GM18517 (cell line): ENCODE measurements at regions not wholly inside any gene's neighbourhood (a gene's known extent, or its start where the extent isn't known, plus 50 kb on each side); places are given as distances from the start of the nearest gene placed in this dataset.

ENCODE experiments used
- ATAC-seq: cut with Tn5 transposase; IDR thresholded peaks from one replicate; pipeline ENCODE4 v1.9.1; 2021; ENCODE audit warnings: mild to moderate bottlenecking, moderate library complexity; ENCODE audit not compliant: unreplicated experiment

GRCh38 chr11:10932976-10933375 lies 75.1 kb upstream of the ZBED5 start:
- ATAC-seq, result no peak

DNA sequence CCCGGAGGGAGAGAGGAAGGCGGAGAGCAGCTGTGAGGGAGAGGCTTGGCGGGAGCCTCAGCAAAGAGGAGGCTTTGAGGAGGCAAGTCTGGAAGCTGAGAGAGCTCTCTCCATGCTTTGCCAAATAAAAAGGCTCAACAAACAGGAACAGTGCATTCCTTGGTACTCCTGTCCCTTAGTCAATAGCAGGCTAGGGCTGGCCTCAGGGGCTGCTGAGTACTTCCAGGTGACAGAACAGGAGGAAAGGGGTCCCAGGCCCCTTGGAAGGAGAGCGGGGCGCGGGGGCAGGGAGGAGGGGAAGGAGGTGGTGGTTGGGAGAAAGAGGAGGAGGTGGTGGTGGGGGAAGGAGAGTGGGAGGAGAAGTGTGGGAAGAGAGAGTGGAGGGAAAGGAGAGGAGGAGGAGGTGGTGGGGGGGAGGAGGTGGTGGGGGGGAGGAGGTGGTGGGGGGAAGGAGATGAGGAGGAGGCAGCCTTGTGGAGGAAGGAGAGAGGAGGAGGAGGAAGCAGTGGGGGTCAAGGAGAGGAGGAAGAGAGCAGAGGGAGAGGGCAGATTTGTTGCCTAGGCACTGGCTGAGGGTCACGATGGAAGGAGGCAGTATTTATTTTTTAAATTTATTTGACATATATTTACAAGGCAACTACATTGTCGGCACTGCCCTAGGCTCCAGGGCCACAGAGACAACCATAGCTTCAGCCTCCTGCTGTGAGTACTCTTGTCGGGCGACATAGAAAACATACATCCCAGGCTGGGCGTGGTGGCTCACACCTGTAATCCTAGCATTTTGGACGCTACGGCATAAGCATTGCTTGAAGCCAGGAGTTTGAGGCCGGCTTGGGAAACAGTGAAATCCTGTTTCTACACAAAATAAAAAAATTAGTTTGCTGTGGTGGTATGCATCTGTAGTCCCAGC lies 74.2 kb upstream of the ZBED5 start:
- ATAC-seq, result no peak

DNA sequence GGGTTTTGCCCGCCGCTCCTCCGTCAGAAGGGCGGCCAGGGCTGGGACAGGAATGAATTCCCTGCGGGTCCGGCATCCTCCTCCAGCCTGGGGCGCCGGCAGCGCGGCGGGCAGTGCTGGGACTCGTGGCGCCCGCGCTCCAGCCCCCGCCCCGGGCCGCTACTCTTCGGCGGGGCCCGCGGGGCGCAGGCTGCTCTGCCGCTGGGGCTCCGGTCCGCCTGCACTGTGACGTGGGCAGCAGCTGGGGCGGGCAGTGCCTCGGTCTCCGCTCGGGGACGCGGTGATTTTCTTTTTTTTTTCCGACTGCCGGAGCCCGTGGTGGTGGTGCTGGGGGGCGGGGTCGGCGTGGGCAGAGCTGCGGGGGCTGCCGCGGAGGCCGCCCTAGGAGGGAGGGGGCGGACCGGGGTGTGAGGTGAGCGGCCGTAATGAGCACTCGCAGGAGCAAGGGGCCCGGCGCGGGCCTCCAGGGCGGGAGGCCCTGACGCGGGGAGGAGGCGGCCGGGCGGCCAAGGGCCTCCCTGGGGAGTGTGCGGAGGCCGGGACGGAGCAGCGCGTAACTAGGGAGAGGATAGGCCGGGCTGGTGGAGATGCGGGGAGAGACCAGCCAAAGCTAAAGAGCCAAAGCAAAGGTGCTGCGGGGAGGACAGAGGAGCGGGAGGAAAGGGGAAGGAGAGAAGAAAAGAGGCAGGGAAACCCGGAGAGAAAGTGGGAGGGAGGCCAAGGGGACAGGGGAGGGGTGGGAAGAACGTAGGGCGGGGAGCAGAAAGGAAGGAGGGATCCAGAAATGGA lies 73.3 kb upstream of the ZBED5 start:
- no peak for ATAC-seq

GRCh38 chr11:10930224-10930971 lies 72.5 kb upstream of the ZBED5 start:
- no peak for ATAC-seq

GRCh38 chr11:10927538-10927937 lies 69.7 kb upstream of the ZBED5 start:
- no peak for ATAC-seq

GRCh38 chr11:10926801-10927211 lies 69.0 kb upstream of the ZBED5 start:
- no peak for ATAC-seq

- ATAC-seq, result no peak
Measured at GRCh38 chr11:10925149-10925926, 67.5 kb upstream of the ZBED5 start.

DNA sequence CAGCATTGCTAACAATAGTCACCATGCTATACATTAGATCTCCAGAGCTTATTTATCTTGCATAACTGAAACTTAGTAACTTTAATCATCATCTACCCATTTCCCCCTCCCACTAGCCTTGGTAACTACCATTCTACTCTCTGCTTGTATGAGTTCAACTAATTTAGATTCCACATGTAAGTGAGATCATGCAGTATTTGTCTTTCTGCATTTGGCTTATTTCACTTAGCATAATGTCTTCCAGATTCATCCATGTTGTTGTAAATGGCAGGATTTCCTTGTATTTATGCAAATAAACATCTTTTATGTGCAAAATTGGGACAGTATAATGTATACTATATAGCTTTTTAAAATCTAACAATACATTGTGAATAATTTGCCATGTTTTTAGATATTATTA lies 66.0 kb upstream of the ZBED5 start:
- ATAC-seq, result no peak

DNA sequence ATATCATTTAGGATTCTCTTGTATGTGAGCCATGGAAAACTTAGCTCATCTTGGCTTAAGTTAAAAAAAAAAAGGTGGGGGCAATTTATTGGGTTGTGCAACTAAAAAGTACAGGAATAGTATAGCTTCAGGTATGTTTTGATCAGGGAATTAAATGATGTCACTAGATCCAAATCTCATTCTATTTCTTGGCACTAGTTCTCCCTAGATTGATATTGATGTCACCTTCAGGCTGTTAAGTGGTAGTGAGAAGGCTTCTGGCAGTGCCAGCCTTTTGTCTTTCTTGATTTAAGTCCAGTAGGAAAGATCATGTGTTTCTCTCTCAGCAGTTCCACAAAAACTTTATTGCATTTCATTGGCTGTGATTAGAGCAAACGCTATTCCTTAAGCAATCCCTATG lies 65.0 kb upstream of the ZBED5 start:
- ATAC-seq, result no peak

DNA sequence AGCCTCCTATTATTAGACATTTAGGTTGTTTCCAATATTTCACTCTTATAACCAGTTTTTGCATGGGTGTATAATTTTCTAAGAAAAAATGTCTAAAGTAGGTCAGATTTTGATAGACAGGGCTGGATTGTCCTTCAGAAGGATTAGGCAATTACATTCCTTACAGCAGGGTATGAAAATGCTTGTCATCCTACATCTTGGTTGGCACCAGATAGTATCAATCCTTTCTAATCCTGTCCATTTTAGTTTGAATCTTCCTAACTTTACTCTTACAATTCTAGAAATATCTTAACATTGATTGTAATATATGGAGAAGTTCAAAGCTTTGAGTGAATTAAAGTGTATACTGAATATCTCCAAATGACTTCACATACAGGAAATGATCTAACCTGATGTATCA lies 63.0 kb upstream of the ZBED5 start:
- no peak for ATAC-seq

DNA sequence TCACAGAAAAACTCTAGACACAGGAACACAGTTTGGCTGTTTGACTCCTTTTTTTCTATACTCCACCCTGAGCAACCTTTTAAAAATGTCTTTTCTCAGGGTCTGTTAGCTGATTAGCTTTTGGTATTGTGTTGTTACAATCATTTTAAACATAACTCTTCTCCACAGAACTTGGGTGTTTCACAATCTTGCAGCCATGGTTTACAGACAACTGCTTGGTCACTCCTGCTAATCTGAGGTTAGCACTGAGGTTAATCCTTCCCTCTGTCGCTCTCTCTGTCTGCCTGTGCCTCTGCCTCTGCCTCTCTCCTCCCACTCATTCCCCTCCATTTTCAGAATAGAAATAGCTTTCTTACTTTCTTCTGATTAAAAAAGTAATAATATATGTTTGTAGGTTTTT lies 62.4 kb upstream of the ZBED5 start:
- ATAC-seq, result no peak

- ATAC-seq, result no peak
Measured at GRCh38 chr11:10918698-10919097, 60.8 kb upstream of the ZBED5 start.

- no peak for ATAC-seq
Measured at GRCh38 chr11:10918275-10918674, 60.4 kb upstream of the ZBED5 start.

DNA sequence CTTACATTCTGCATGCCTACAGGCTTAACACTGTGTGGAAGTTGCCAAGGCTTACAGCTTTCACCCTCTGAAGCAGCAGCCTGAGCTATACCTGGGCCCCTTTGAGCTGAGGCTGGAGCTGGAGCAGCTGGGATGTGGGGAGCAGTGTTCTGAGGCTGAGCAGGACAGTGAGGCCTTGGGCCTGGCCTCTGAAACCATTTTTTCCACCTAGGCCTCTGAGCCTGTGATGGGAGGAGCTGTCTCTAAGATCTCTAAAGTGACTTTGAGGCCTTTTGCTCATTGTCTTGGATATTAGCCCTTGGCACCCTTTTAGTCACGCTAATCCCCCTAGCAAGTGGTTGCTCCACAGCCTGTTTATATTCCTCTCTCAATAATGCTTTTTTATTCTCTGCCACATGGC lies 59.9 kb upstream of the ZBED5 start:
- no peak for ATAC-seq

DNA sequence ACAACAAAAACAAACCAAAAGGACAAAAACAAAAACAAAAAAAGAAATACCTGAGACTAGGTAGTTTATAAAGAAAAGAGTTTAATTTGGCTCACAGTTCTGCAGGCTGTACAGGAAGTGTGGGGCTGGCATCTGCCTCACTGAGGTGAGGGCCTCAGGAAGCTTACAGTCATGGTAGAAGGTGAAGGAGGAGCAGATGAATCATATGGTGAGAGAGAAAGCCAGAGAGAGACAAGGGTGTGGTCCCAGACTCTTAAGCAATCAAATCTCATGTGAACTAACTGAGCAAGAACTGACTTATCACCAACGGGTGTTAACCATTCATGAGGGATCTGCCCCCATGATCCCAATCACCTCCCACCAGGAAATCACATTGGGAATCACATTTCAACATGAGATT lies 58.8 kb upstream of the ZBED5 start:
- ATAC-seq, result no peak

- ATAC-seq, result no peak
Measured at GRCh38 chr11:10914050-10914449, 56.2 kb upstream of the ZBED5 start.

GRCh38 chr11:10913075-10913474 lies 55.2 kb upstream of the ZBED5 start:
- ATAC-seq, result no peak

DNA sequence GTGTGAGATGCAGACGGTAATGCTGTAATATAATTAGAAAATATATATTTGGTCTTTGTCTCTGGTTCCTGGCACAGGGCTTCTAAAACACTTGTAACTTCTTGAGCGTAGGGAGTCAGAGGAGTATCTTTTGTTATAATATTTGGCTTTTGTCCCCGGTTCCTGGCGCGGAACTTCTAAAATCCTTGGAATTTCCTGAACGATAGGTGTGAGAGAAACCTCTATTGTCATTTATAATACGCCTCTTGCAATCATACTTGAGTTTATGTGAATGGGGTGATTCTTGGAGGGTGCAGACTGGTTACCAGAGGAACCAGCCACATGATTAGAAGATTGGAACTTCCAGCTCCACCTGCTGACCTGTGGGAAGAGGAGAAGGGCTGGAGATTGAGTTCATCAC lies 54.1 kb upstream of the ZBED5 start:
- no peak for ATAC-seq

GRCh38 chr11:10909141-10909883 lies 51.5 kb upstream of the ZBED5 start:
- ATAC-seq, result no peak
